ENCODE measurements at regions not wholly inside any gene's neighbourhood (a gene's known extent, or its start where the extent isn't known, plus 50 kb on each side); places are given as distances from the start of the nearest gene placed in this dataset.

- TF ChIP-seq CTCF (IDR thresholded peaks at IDR 0.05) (no peak), POLR2A (IDR thresholded peaks at IDR 0.05) (no peak), POLR2AphosphoS5 (IDR thresholded peaks at IDR 0.05) (no peak), EP300 (IDR thresholded peaks at IDR 0.05) (no peak)
Measured at GRCh38 chr10:121036431-121036830, 185.3 kb downstream of the WDR11 start.

All from stomach (tissue), 4 donors.